Nephron progenitor cell (in vitro differentiated cells): ENCODE measurements at regions not wholly inside any gene's neighbourhood (a gene's known extent, or its start where the extent isn't known, plus 50 kb on each side); places are given as distances from the start of the nearest gene placed in this dataset.

Source experiments
- DNase-seq: peaks from one replicate; pipeline ENCODE4 v3.0.0; 2021
- H3K27ac Mint-ChIP-seq: 2 replicates; pipeline ENCODE4 v1.8.0; 2021; ENCODE audit warnings: mild to moderate bottlenecking, moderate library complexity, mixed read lengths
- H3K27me3 Mint-ChIP-seq: 2 replicates; pipeline ENCODE4 v1.8.0; 2021; ENCODE audit warnings: mild to moderate bottlenecking, low read depth, mixed read lengths; ENCODE audit not compliant: poor library complexity
- H3K36me3 Mint-ChIP-seq: 2 replicates; pipeline ENCODE4 v1.8.0; 2021; ENCODE audit warnings: low read depth, mixed read lengths
- H3K4me1 Mint-ChIP-seq: 2 replicates; pipeline ENCODE4 v1.8.0; 2021; ENCODE audit warnings: mixed read lengths
- H3K4me3 Mint-ChIP-seq: 2 replicates; pipeline ENCODE4 v1.8.0; 2021; ENCODE audit warnings: mild to moderate bottlenecking, moderate library complexity, mixed read lengths
- H3K9me3 Mint-ChIP-seq: 2 replicates; pipeline ENCODE4 v1.8.0; 2021; ENCODE audit warnings: mild to moderate bottlenecking, moderate library complexity, mixed read lengths
- TF ChIP-seq, protein P1 (sequence below): fragments of 200-600 bp; sonication (generic); IDR thresholded peaks from 2 replicates; pipeline ENCODE4 v1.5.0; 2021; ENCODE audit warnings: antibody characterized with exemption

GRCh38 chr5:167840527-167841130, 450.8 kb upstream of the WWC1 start:
- Mint-ChIP-seq H3K4me1 (peaks cover 15% of the 10 kb centered on the region), H3K4me3 (no peak overlapping the region), H3K9me3 (no peaks in the 10 kb centered on the region), H3K36me3 (no peaks in the 10 kb centered on the region), H3K27ac (peak overlapping the region; percentile 95), H3K27me3 (peaks cover 6% of the 10 kb centered on the region)
- TF ChIP-seq, protein P1, sequence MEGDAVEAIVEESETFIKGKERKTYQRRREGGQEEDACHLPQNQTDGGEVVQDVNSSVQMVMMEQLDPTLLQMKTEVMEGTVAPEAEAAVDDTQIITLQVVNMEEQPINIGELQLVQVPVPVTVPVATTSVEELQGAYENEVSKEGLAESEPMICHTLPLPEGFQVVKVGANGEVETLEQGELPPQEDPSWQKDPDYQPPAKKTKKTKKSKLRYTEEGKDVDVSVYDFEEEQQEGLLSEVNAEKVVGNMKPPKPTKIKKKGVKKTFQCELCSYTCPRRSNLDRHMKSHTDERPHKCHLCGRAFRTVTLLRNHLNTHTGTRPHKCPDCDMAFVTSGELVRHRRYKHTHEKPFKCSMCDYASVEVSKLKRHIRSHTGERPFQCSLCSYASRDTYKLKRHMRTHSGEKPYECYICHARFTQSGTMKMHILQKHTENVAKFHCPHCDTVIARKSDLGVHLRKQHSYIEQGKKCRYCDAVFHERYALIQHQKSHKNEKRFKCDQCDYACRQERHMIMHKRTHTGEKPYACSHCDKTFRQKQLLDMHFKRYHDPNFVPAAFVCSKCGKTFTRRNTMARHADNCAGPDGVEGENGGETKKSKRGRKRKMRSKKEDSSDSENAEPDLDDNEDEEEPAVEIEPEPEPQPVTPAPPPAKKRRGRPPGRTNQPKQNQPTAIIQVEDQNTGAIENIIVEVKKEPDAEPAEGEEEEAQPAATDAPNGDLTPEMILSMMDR: no peak
- no peak for DNase-seq

DNA sequence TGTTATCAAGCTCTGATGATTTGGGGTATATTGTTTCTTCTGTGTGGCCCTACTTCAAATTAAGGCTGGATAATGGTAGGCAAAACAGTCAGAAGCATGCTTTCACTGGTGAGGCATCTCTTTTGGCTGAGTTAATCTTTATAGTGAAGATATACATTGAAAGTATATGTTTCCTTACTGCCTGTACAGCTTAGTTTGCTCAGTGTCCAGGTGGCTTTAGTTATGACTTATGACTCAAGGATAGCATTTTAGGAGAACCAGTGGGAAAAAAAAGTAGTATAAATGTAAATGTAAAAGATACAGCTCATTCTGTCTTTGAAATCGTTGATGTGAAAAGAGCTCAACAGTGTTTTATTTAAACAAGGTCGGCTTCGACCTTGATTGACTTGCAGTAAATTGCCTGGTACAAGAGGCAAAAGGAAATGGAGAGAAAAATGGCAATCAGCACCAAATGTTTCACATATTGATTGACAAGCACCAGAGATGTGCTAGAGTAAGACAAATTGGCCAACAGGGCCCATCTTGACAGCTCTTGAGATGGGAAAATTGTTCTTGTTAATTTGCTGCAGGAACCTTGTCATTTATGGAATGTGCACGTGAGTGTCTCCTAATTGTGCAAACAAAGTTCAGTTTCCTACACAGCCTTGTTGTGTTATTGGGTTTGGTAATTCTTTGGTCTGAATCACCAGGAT, 447.4 kb upstream of the WWC1 start:
- Mint-ChIP-seq H3K9me3 (no peaks in the 10 kb centered on the region), H3K4me3 (no peak overlapping the region), H3K27me3 (peaks cover 9% of the 10 kb centered on the region), H3K4me1 (peaks cover 15% of the 10 kb centered on the region), H3K27ac (no peak overlapping the region), H3K36me3 (no peaks in the 10 kb centered on the region)
- DNase-seq: no peak
- TF ChIP-seq, protein P1: no peak

DNA sequence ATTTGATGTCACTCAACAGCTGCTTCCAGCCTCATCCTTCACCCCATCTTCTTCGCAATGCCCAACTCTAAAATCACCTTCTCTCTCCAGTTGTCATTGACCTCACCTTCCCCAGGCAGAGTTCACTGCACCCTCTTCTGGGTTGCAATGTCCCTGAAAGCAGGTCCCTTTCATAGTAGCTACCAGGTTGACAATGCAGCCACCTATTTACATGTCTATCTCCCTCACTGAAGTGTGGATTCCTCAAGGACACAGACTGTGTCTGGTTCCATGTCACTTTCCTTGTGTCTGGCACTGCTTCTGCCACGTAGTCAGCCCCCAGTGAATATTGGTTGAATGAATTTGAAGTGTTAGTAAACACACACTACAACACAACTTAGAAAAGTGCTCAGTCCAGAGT, 445.5 kb upstream of the WWC1 start:
- H3K36me3 Mint-ChIP-seq: no peaks in the 10 kb centered on the region
- no peak for DNase-seq
- TF ChIP-seq, protein P1: no peak
- H3K4me1 Mint-ChIP-seq: peaks cover 5% of the 10 kb centered on the region
- peaks cover 3% of the 10 kb centered on the region for H3K9me3 Mint-ChIP-seq
- H3K4me3 Mint-ChIP-seq: no peak overlapping the region
- H3K27me3 Mint-ChIP-seq: peaks cover 6% of the 10 kb centered on the region
- H3K27ac Mint-ChIP-seq: no peak overlapping the region

DNA sequence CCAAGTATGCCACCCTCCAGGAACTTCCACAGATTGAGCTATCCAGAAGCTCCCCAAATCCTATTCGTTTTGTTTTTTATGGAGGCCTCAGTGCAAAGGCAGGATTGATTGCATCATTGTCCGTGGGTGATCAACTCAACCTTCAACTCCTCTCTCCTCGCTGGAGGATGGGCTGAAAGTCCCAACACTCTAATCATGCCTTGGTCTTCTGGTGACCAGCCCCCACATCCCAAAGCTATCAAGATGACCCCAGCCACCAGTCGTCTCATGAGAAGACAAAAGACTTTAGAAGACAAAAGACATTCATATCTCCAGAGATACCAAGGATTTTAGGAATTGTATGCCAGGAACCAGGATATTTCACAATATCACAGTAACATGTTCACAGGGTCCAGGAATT, 441.6 kb upstream of the WWC1 start:
- H3K36me3 Mint-ChIP-seq: no peaks in the 10 kb centered on the region
- H3K27me3 Mint-ChIP-seq: peaks cover 9% of the 10 kb centered on the region
- TF ChIP-seq, protein P1: no peak
- no peak overlapping the region for H3K27ac Mint-ChIP-seq
- H3K9me3 Mint-ChIP-seq: peaks cover 3% of the 10 kb centered on the region
- no peaks in the 10 kb centered on the region for H3K4me1 Mint-ChIP-seq
- DNase-seq: no peak
- no peak overlapping the region for H3K4me3 Mint-ChIP-seq

DNA sequence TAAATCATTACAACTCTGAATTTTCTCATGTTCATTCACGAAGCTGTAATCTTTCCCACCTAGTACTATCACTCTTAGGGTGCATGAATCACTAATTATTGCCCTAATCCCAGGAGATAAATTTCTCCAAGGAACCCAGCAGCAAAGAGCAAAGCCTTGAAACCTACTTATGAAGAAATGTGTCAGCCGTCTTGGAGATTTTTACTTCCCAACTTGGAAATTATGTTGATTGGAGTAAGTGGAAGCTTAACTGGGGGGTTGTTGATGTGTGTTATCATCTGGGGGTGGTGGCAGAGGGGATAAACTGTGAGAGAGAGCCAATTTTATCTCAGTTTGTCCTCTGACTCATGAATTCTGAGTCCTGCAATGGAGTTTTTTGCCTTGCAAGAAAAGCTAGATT, 440.5 kb upstream of the WWC1 start:
- Mint-ChIP-seq H3K4me3 (no peak overlapping the region), H3K27ac (no peak overlapping the region), H3K27me3 (peaks cover 8% of the 10 kb centered on the region), H3K36me3 (no peaks in the 10 kb centered on the region), H3K4me1 (no peaks in the 10 kb centered on the region), H3K9me3 (peaks cover 3% of the 10 kb centered on the region)
- TF ChIP-seq, protein P1: no peak
- DNase-seq: no peak

- Mint-ChIP-seq H3K4me3 (no peak overlapping the region), H3K27ac (no peak overlapping the region), H3K27me3 (peaks cover 8% of the 10 kb centered on the region), H3K36me3 (no peaks in the 10 kb centered on the region), H3K4me1 (no peaks in the 10 kb centered on the region), H3K9me3 (peaks cover 3% of the 10 kb centered on the region)
- TF ChIP-seq, protein P1: no peak
- no peak for DNase-seq
These were observed 440.0 kb upstream of the WWC1 start for GRCh38 chr5:167851416-167851815.
